ENCODE measurements at regions not wholly inside any gene's neighbourhood (a gene's known extent, or its start where the extent isn't known, plus 50 kb on each side); places are given as distances from the start of the nearest gene placed in this dataset.
A peak's percentile ranks its signal among the peaks of the same experiment; 100 is the strongest.

GRCh38 chrX:112946227-112946626 is 105.6 kb upstream of the AMOT start:
- no peaks in the 10 kb centered on the region for H4K20me1 ChIP-seq (ENCODE audit: low read length)
- no peak overlapping the region for H3K4me3 ChIP-seq (ENCODE audit: low read length)
- H3K4me1 ChIP-seq (ENCODE audit: insufficient read depth, low read length): no peaks in the 10 kb centered on the region
- no peak overlapping the region for H2AFZ ChIP-seq (ENCODE audit: low read length)
- no peak for DNase-seq
- no peak overlapping the region for H3K4me2 ChIP-seq (ENCODE audit: low read length)
- TF ChIP-seq EZH2 (IDR thresholded peaks at IDR 0.05; ENCODE audit: low read length, unreplicated experiment) (no peak), EZH2phosphoT487 (IDR thresholded peaks at IDR 0.05; ENCODE audit: borderline replicate concordance, low read length) (no peak), CTCF (conservative IDR thresholded peaks at IDR 0.05; ENCODE audit: low read depth, low read length) (no peak)
- ATAC-seq: no peak
- H3F3A ChIP-seq (ENCODE audit: low read length, unreplicated experiment): no peaks in the 10 kb centered on the region
- POLR2A ChIA-PET (ENCODE audit: unreplicated experiment): no interaction called here
- BruUV-seq (replicated peaks): no TSS peak
- H3K9me3 ChIP-seq (ENCODE audit: low read length): no peaks in the 10 kb centered on the region
- H3K36me3 ChIP-seq (ENCODE audit: low read depth, low read length): no peaks in the 10 kb centered on the region
- no peaks in the 10 kb centered on the region for H3K27me3 ChIP-seq (ENCODE audit: low read length)
- no peak overlapping the region for H3K27ac ChIP-seq (ENCODE audit: low read length)
- no peaks in the 10 kb centered on the region for H3K79me2 ChIP-seq (ENCODE audit: low read length)
- intact Hi-C loops (cut with micrococcal nuclease): no loop called here
- no peak overlapping the region for H3K9ac ChIP-seq (ENCODE audit: low read length)
- CTCF ChIA-PET: no interaction called here
- H3K9me2 ChIP-seq (replicated peaks; ENCODE audit: low read length): no peaks in the 10 kb centered on the region

- no peaks in the 10 kb centered on the region for H4K20me1 ChIP-seq (ENCODE audit: low read length)
- H3K9ac ChIP-seq (ENCODE audit: low read length): no peak overlapping the region
- H2AFZ ChIP-seq (ENCODE audit: low read length): no peak overlapping the region
- TF ChIP-seq CTCF (conservative IDR thresholded peaks at IDR 0.05; ENCODE audit: low read depth, low read length): no peak
- no peak for TF ChIP-seq EZH2 (IDR thresholded peaks at IDR 0.05; ENCODE audit: low read length, unreplicated experiment)
- TF ChIP-seq EZH2phosphoT487 (IDR thresholded peaks at IDR 0.05; ENCODE audit: borderline replicate concordance, low read length): no peak
- no peak overlapping the region for H3K4me3 ChIP-seq (ENCODE audit: low read length)
- no peaks in the 10 kb centered on the region for H3K9me2 ChIP-seq (replicated peaks; ENCODE audit: low read length)
- DNase-seq: no peak
- no peaks in the 10 kb centered on the region for H3K4me1 ChIP-seq (ENCODE audit: insufficient read depth, low read length)
- intact Hi-C loops (cut with micrococcal nuclease): no loop called here
- CTCF ChIA-PET: no interaction called here
- no peak overlapping the region for H3K4me2 ChIP-seq (ENCODE audit: low read length)
- H3F3A ChIP-seq (ENCODE audit: low read length, unreplicated experiment): no peaks in the 10 kb centered on the region
- ATAC-seq: no peak
- BruUV-seq (replicated peaks): no TSS peak
- no peaks in the 10 kb centered on the region for H3K36me3 ChIP-seq (ENCODE audit: low read depth, low read length)
- POLR2A ChIA-PET (ENCODE audit: unreplicated experiment): no interaction called here
- no peaks in the 10 kb centered on the region for H3K9me3 ChIP-seq (ENCODE audit: low read length)
- H3K79me2 ChIP-seq (ENCODE audit: low read length): no peaks in the 10 kb centered on the region
- no peaks in the 10 kb centered on the region for H3K27me3 ChIP-seq (ENCODE audit: low read length)
- no peak overlapping the region for H3K27ac ChIP-seq (ENCODE audit: low read length)
Measured at GRCh38 chrX:112945826-112946225, 105.2 kb upstream of the AMOT start.

GRCh38 chrX:112941209-112941837 is 100.7 kb upstream of the AMOT start:
- POLR2A ChIA-PET (ENCODE audit: unreplicated experiment): no interaction called here
- H3K9ac ChIP-seq (ENCODE audit: low read length): no peak overlapping the region
- no peaks in the 10 kb centered on the region for H3F3A ChIP-seq (ENCODE audit: low read length, unreplicated experiment)
- H2AFZ ChIP-seq (ENCODE audit: low read length): no peak overlapping the region
- DNase-seq (peak; percentile 1), ATAC-seq (no peak)
- CTCF ChIA-PET: no interaction called here
- no peak overlapping the region for H3K27ac ChIP-seq (ENCODE audit: low read length)
- H3K4me2 ChIP-seq (ENCODE audit: low read length): no peak overlapping the region
- H3K9me3 ChIP-seq (ENCODE audit: low read length): no peaks in the 10 kb centered on the region
- H3K36me3 ChIP-seq (ENCODE audit: low read depth, low read length): no peaks in the 10 kb centered on the region
- no peaks in the 10 kb centered on the region for H3K4me1 ChIP-seq (ENCODE audit: insufficient read depth, low read length)
- H4K20me1 ChIP-seq (ENCODE audit: low read length): no peaks in the 10 kb centered on the region
- no peak overlapping the region for H3K4me3 ChIP-seq (ENCODE audit: low read length)
- no peaks in the 10 kb centered on the region for H3K27me3 ChIP-seq (ENCODE audit: low read length)
- no peaks in the 10 kb centered on the region for H3K79me2 ChIP-seq (ENCODE audit: low read length)
- intact Hi-C loops (cut with micrococcal nuclease): no loop called here
- no peaks in the 10 kb centered on the region for H3K9me2 ChIP-seq (replicated peaks; ENCODE audit: low read length)
- no peak for TF ChIP-seq EZH2 (IDR thresholded peaks at IDR 0.05; ENCODE audit: low read length, unreplicated experiment)
- TF ChIP-seq EZH2phosphoT487 (IDR thresholded peaks at IDR 0.05; ENCODE audit: borderline replicate concordance, low read length): no peak
- no peak for TF ChIP-seq CTCF (conservative IDR thresholded peaks at IDR 0.05; ENCODE audit: low read depth, low read length)
- no TSS peak for BruUV-seq (replicated peaks)
